HG03432 (cell line): ENCODE measurements at regions not wholly inside any gene's neighbourhood (a gene's known extent, or its start where the extent isn't known, plus 50 kb on each side); places are given as distances from the start of the nearest gene placed in this dataset.
"Not testable (repeated sequence)": the region's sequence is repeated elsewhere in the genome, so short reads cannot be mapped to it uniquely, and the experiment has no call there.

Experiments
- ATAC-seq: cut with Tn5 transposase; IDR thresholded peaks from one replicate; pipeline ENCODE4 v1.9.1; 2021; ENCODE audit warnings: mild to moderate bottlenecking, moderate library complexity; ENCODE audit not compliant: unreplicated experiment

- ATAC-seq: no peak
Observed at GRCh38 chr3:81198216-81198615, 563.2 kb downstream of the GBE1 start.

GRCh38 chr3:81197386-81197785 lies 564.1 kb downstream of the GBE1 start:
- no peak for ATAC-seq

GRCh38 chr3:81195478-81195877 lies 566.0 kb downstream of the GBE1 start:
- no peak for ATAC-seq

GRCh38 chr3:81186412-81186811 lies 575.0 kb downstream of the GBE1 start:
- no peak for ATAC-seq

GRCh38 chr3:81182086-81182875 lies 579.2 kb downstream of the GBE1 start:
- ATAC-seq: not testable (repeated sequence)

GRCh38 chr3:81173514-81173913 lies 587.9 kb downstream of the GBE1 start:
- ATAC-seq: peak; percentile 53

- ATAC-seq: no peak
Observed at GRCh38 chr3:81170298-81170697, 591.1 kb downstream of the GBE1 start.

- ATAC-seq: no peak
Observed at GRCh38 chr3:81164806-81165205, 596.6 kb downstream of the GBE1 start.

- no peak for ATAC-seq
Observed at GRCh38 chr3:81161851-81162250, 599.6 kb downstream of the GBE1 start.

- ATAC-seq: no peak
Observed at GRCh38 chr3:81161100-81161499, 600.3 kb downstream of the GBE1 start.

- no peak for ATAC-seq
Observed at GRCh38 chr3:81154611-81155143, 606.8 kb downstream of the GBE1 start.

GRCh38 chr3:81152156-81152555 lies 609.3 kb downstream of the GBE1 start:
- no peak for ATAC-seq

- ATAC-seq: no peak
Observed at GRCh38 chr3:81132995-81133394, 628.5 kb downstream of the GBE1 start.

GRCh38 chr3:81105789-81106488 lies 655.5 kb downstream of the GBE1 start:
- ATAC-seq: no peak

- ATAC-seq: no peak
Observed at GRCh38 chr3:81105206-81105605, 656.2 kb downstream of the GBE1 start.

GRCh38 chr3:81097889-81098288 lies 663.6 kb downstream of the GBE1 start:
- ATAC-seq: no peak

- ATAC-seq: no peak
Observed at GRCh38 chr3:81095956-81096355, 665.5 kb downstream of the GBE1 start.

- no peak for ATAC-seq
Observed at GRCh38 chr3:81094986-81095385, 666.5 kb downstream of the GBE1 start.

- ATAC-seq: no peak
Observed at GRCh38 chr3:81087607-81088006, 673.8 kb downstream of the GBE1 start.

GRCh38 chr3:81086348-81086747 lies 675.1 kb downstream of the GBE1 start:
- ATAC-seq: no peak

- no peak for ATAC-seq
Observed at GRCh38 chr3:81080608-81081007, 680.8 kb downstream of the GBE1 start.

GRCh38 chr3:81072591-81072990 lies 688.9 kb downstream of the GBE1 start:
- no peak for ATAC-seq
